HCT116 (cell line): ENCODE measurements at regions not wholly inside any gene's neighbourhood (a gene's known extent, or its start where the extent isn't known, plus 50 kb on each side); places are given as distances from the start of the nearest gene placed in this dataset.

Experiments used
- ATAC-seq: fragments of 200-7000 bp; cut with Tn5 transposase; 2 replicates; pipeline ENCODE4 v1.9.1; 2020; ENCODE audit warnings: mild to moderate bottlenecking, moderate library complexity
- BruUV-seq: library from RNA; stranded (reverse); fragments of 400-500 nt; replicated peaks from 2 replicates; lab custom pipeline; 2021; lab: Mats Ljungman, UMichigan
- CTCF ChIA-PET: fragments of 300-600 bp; sonication (Branson Sonifier 250); formaldehyde crosslinking; loops from one replicate; lab custom pipeline; 2021; ENCODE audit warnings: antibody characterized with exemption; lab: Charles Lee
- POLR2A ChIA-PET: fragments of 300-600, 350-600 bp; sonication (Branson Sonifier 250); formaldehyde crosslinking; loops from one replicate; lab custom pipeline; 2021; ENCODE audit warnings: antibody characterized with exemption; lab: Charles Lee
- RAD21 ChIA-PET, 2 experiments: fragments of 300-600 bp; sonication (Branson Sonifier 250); formaldehyde crosslinking; loops; one replicate each; lab custom pipeline; 2023; ENCODE audit warnings: low total read pairs in 2 of 2; ENCODE audit not compliant: uncharacterized antibody in 2 of 2, unreplicated experiment in 2 of 2, low non-redundant PET in 1 of 2; lab: Charles Lee
- DNase-seq: peaks from one replicate; pipeline ENCODE4 v3.0.0-alpha.2; 2010; ENCODE audit warnings: low read depth, low spot score
- H2AFZ ChIP-seq: fragments of 200-600 bp; shearing (Covaris generic), sonication (generic); 2 replicates; pipeline ENCODE4 v1.6.1; 2017; ENCODE audit warnings: low read depth, mixed run types, mixed read lengths, antibody characterized with exemption, low read length; ENCODE audit not compliant: poor library complexity, severe bottlenecking
- H3K27ac ChIP-seq: 2 replicates; pipeline ENCODE4 v1.5.1; 2012; ENCODE audit warnings: low read depth, low read length
- H3K27me3 ChIP-seq: fragments of 200-600 bp; sonication (generic); 2 replicates; pipeline ENCODE4 v1.6.1; 2016; ENCODE audit warnings: mixed run types, low read length, mixed read lengths; ENCODE audit not compliant: insufficient read depth
- H3K36me3 ChIP-seq, 2 experiments: fragments of 200-500 bp in 1 of 2; fragments of 200-600 bp in 1 of 2; sonication (Bioruptor generic) in 1 of 2; sonication (generic) in 1 of 2; 2 replicates each; pipeline versions ENCODE4 v1.5.1 to v1.6.1; 2014 to 2016; ENCODE audit warnings: low read length in 2 of 2, inconsistent platforms in 1 of 2, mixed read lengths in 1 of 2, mixed run types in 1 of 2; ENCODE audit not compliant: insufficient read depth in 2 of 2, control insufficient read depth in 1 of 2
- H3K4me1 ChIP-seq, 2 experiments: fragments of 200-600 bp in 1 of 2; sonication (generic) in 1 of 2; 2 replicates each; pipeline versions ENCODE4 v1.5.1 to v1.6.1; 2012 to 2017; ENCODE audit warnings: low read length in 2 of 2, inconsistent platforms in 1 of 2, mild to moderate bottlenecking in 1 of 2, mixed read lengths in 1 of 2, mixed run types in 1 of 2, moderate library complexity in 1 of 2; ENCODE audit not compliant: insufficient read depth in 2 of 2, control insufficient read depth in 1 of 2
- H3K4me2 ChIP-seq: fragments of 200-600 bp; sonication (generic); 2 replicates; pipeline ENCODE4 v1.6.1; 2017; ENCODE audit warnings: mixed run types, low read length, mixed read lengths
- H3K4me3 ChIP-seq, 2 experiments: fragments of 200-600 bp in 1 of 2; sonication (generic) in 1 of 2; replicated peaks in 1 of 2; 2 replicates each; pipeline ENCODE4 v1.5.1; 2011 to 2016; ENCODE audit warnings: low read length in 2 of 2, control low read depth in 1 of 2, low read depth in 1 of 2, mild to moderate bottlenecking in 1 of 2, mixed read lengths in 1 of 2, mixed run types in 1 of 2
- H3K79me2 ChIP-seq: fragments of 200-600 bp; sonication (generic); 2 replicates; pipeline ENCODE4 v1.6.1; 2017; ENCODE audit warnings: mild to moderate bottlenecking, mixed run types, low read length, moderate library complexity, mixed read lengths; ENCODE audit not compliant: insufficient read depth
- H3K9ac ChIP-seq: fragments of 200-600 bp; sonication (generic); 2 replicates; pipeline ENCODE4 v1.6.1; 2016; ENCODE audit warnings: low read length, mixed read lengths
- H3K9me2 ChIP-seq: fragments of 200-600 bp; sonication (generic), shearing (Covaris generic); 2 replicates; pipeline ENCODE4 v1.6.1; 2017; ENCODE audit warnings: mixed run types, mild to moderate bottlenecking, moderate library complexity; ENCODE audit not compliant: insufficient read depth
- H3K9me3 ChIP-seq, 2 experiments: fragments of 200-500 bp in 1 of 2; fragments of 200-600 bp in 1 of 2; sonication (Bioruptor generic) in 1 of 2; sonication (generic) in 1 of 2; 2 replicates each; pipeline ENCODE4 v1.6.1; 2014 to 2017; ENCODE audit warnings: low read length in 2 of 2, mixed read lengths in 2 of 2, inconsistent platforms in 1 of 2, low read depth in 1 of 2, mild to moderate bottlenecking in 1 of 2, mixed run types in 1 of 2, moderate library complexity in 1 of 2; ENCODE audit not compliant: control insufficient read depth in 1 of 2, insufficient read depth in 1 of 2
- H4K20me1 ChIP-seq: fragments of 200-600 bp; sonication (generic), shearing (Covaris generic); 2 replicates; pipeline ENCODE4 v1.6.1; 2017; ENCODE audit warnings: mixed run types, mild to moderate bottlenecking, moderate library complexity; ENCODE audit not compliant: insufficient read depth
- CTCF ChIP-seq, 3 experiments: fragments of 200-600 bp in 1 of 3; sonication (generic) in 1 of 3; IDR thresholded peaks in 2 of 3; conservative IDR thresholded peaks in 1 of 3; 2 replicates each; pipeline ENCODE4 v1.5.1; 2012 to 2017; ENCODE audit warnings: low read depth in 2 of 3, low read length in 2 of 3, antibody characterized with exemption in 1 of 3, borderline replicate concordance in 1 of 3, control low read depth in 1 of 3, mild to moderate bottlenecking in 1 of 3, mixed read lengths in 1 of 3, mixed run types in 1 of 3, moderate library complexity in 1 of 3; ENCODE audit not compliant: insufficient read depth in 1 of 3
- EGR1 ChIP-seq: IDR thresholded peaks from 2 replicates; pipeline ENCODE4 v1.6.1; 2012; ENCODE audit warnings: low read depth
- MAX ChIP-seq: IDR thresholded peaks from 2 replicates; pipeline ENCODE4 v1.6.1; 2012
- RAD21 ChIP-seq: IDR thresholded peaks from 2 replicates; pipeline ENCODE4 v1.6.1; 2012; ENCODE audit warnings: low read depth, mild to moderate bottlenecking
- SIN3A ChIP-seq: IDR thresholded peaks from 2 replicates; pipeline ENCODE4 v1.6.1; 2012; ENCODE audit warnings: low read depth
- ZBTB33 ChIP-seq: IDR thresholded peaks from 2 replicates; pipeline ENCODE4 v1.6.1; 2011; ENCODE audit warnings: mild to moderate bottlenecking, low read length, moderate library complexity; ENCODE audit not compliant: insufficient replicate concordance; ENCODE audit errors: extremely low read depth
- ZNF274 ChIP-seq: fragments of 200-500 bp; sonication (Bioruptor generic); IDR thresholded peaks from 2 replicates; pipeline ENCODE4 v1.6.1; 2014; ENCODE audit warnings: mild to moderate bottlenecking, low read depth, low read length, inconsistent platforms
- intact Hi-C: fragments of 100-400 bp; cut with micrococcal nuclease; formaldehyde crosslinking; loops from 2 replicates; pipeline ENCODE4 v1.10.0; 2022

GRCh38 chr3:148601766-148602685 lies 95.7 kb upstream of the AGTR1 start:
- H3K4me1 ChIP-seq = peaks cover 0 to 6% of the 10 kb centered on the region in 2 experiments; a peak in 1 of 4 replicates
- no peak overlapping the region for H3K27ac ChIP-seq
- H3K4me3 ChIP-seq = no peak overlapping the region
- ATAC-seq = no peak
- H3K27me3 ChIP-seq = no peaks in the 10 kb centered on the region
- no peaks in the 10 kb centered on the region for H4K20me1 ChIP-seq
- no peak overlapping the region for H3K9ac ChIP-seq
- H2AFZ ChIP-seq = no peak overlapping the region
- H3K9me2 ChIP-seq = no peaks in the 10 kb centered on the region
- RAD21 ChIA-PET = no interaction called here
- no peaks in the 10 kb centered on the region for H3K9me3 ChIP-seq
- intact Hi-C loops = no loop called here
- H3K79me2 ChIP-seq = no peaks in the 10 kb centered on the region
- no peaks in the 10 kb centered on the region for H3K36me3 ChIP-seq
- CTCF ChIA-PET = no interaction called here
- no peak for TF ChIP-seq MAX
- no peak for TF ChIP-seq RAD21
- TF ChIP-seq EGR1 = no peak
- no peak for TF ChIP-seq ZNF274
- no peak for TF ChIP-seq CTCF (IDR thresholded peaks at IDR 0.05 in 2 of 3, conservative IDR thresholded peaks at IDR 0.05 in 1 of 3; ENCODE audit: borderline replicate concordance in 1 of 3, insufficient read depth in 1 of 3, low read depth in 2 of 3, low read length in 2 of 3)
- TF ChIP-seq SIN3A = no peak
- TF ChIP-seq ZBTB33 = no peak
- POLR2A ChIA-PET = interaction anchor here (0.6 kb wide), 1 partner anchor 152 kb away, joined by 3 read pairs; no protein-coding TSS in a partner anchor
- no peak for DNase-seq
- H3K4me2 ChIP-seq = no peak overlapping the region
- no TSS peak for BruUV-seq
